ENCODE measurements at regions not wholly inside any gene's neighbourhood (a gene's known extent, or its start where the extent isn't known, plus 50 kb on each side); places are given as distances from the start of the nearest gene placed in this dataset.

DNA sequence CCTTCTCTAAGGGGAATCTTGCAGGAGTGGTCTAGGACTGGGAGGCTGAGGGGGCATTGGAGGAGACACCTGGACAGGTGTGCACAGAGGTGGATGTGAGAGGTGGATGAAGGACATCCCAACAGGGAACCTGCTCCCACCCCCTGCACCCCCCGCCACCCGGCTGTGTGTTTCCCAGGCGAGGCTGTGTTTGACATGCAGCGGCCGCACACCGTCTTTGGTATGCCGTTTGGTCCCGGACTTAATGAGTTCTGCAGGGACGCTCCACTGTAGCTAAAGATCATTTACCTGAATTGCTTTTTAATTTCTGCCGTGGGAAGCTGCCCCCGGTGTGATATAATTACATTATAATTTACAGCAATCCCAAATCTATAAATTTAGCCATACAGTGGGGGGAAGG, 87.3 kb downstream of the GLI2 start:
- ChIA-PET POLR2A (no interaction called here), CTCF (interaction anchor here (0.9 kb wide), 1 partner anchor 248 kb away, joined by 3 read pairs; no protein-coding TSS in a partner anchor)
- TF ChIP-seq, protein P1, sequence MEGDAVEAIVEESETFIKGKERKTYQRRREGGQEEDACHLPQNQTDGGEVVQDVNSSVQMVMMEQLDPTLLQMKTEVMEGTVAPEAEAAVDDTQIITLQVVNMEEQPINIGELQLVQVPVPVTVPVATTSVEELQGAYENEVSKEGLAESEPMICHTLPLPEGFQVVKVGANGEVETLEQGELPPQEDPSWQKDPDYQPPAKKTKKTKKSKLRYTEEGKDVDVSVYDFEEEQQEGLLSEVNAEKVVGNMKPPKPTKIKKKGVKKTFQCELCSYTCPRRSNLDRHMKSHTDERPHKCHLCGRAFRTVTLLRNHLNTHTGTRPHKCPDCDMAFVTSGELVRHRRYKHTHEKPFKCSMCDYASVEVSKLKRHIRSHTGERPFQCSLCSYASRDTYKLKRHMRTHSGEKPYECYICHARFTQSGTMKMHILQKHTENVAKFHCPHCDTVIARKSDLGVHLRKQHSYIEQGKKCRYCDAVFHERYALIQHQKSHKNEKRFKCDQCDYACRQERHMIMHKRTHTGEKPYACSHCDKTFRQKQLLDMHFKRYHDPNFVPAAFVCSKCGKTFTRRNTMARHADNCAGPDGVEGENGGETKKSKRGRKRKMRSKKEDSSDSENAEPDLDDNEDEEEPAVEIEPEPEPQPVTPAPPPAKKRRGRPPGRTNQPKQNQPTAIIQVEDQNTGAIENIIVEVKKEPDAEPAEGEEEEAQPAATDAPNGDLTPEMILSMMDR (IDR thresholded peaks at IDR 0.05; ENCODE audit: low read depth, low read length): no peak

DNA sequence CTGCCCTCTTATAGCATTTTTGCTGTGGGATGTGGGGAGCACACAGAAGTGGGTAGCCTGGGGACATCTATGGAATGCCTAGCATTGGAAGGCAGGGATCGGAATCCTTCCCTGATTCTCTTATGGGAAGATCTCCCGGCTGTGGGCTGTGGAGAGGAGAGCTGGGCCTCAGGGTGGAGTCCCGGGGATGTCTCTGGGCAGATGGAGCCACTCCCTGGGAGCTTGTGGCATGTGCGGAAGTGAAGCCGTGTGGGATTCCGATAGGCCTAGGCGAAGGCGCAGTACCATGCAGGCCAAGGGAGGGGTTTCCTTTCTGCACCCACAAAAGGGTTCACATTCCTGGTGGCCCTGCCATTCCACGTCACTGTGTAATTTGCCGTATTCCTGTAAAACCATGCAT, 87.9 kb downstream of the GLI2 start:
- Histone ChIP-seq H3K27me3 (ENCODE audit: control insufficient read depth, insufficient read depth, low read length) (no peaks in the 10 kb centered on the region), H3K27ac (ENCODE audit: low read depth, low read length) (no peak overlapping the region), H3K9me3 (ENCODE audit: control insufficient read depth, insufficient read depth, low read length) (no peaks in the 10 kb centered on the region), H3K4me3 (ENCODE audit: low read depth, low read length) (no peak overlapping the region)
- no peak for DNase-seq (ENCODE audit: low read depth, low spot score)
- TF ChIP-seq, protein P1 (IDR thresholded peaks at IDR 0.05; ENCODE audit: low read depth, low read length): no peak
- ChIA-PET CTCF (no interaction called here), POLR2A (no interaction called here)

More for the DNA sequence above, 87.3 kb downstream of the GLI2 start:
- Histone ChIP-seq H3K27me3 (ENCODE audit: control insufficient read depth, insufficient read depth, low read length) (no peaks in the 10 kb centered on the region), H3K4me3 (ENCODE audit: low read depth, low read length) (no peak overlapping the region), H3K27ac (ENCODE audit: low read depth, low read length) (no peak overlapping the region), H3K9me3 (ENCODE audit: control insufficient read depth, insufficient read depth, low read length) (no peaks in the 10 kb centered on the region)
- DNase-seq (ENCODE audit: low read depth, low spot score): no peak

DNA sequence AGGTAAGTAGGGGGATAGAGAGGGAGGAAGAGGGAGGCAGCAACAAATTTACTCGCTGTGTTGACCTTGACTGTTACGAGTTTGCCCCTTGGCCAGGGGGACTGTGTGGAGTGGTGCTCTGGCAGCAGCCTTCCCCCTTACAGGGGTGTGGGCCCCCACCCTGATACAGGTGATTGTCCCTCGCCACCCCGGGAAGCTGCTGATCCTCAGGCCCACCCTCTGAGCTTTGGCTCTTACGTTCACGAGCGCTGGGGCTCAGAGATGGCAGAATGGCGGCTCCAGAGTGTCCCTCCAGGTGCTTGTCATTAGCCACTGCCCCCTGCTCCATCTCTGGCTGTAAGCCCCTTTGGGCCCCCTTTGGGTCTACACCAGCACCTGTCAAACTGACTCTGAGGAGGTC, 88.6 kb downstream of the GLI2 start:
- TF ChIP-seq, protein P1 (IDR thresholded peaks at IDR 0.05; ENCODE audit: low read depth, low read length): no peak
- Histone ChIP-seq H3K27ac (ENCODE audit: low read depth, low read length) (no peak overlapping the region), H3K9me3 (ENCODE audit: control insufficient read depth, insufficient read depth, low read length) (no peaks in the 10 kb centered on the region), H3K4me3 (ENCODE audit: low read depth, low read length) (no peak overlapping the region), H3K27me3 (ENCODE audit: control insufficient read depth, insufficient read depth, low read length) (no peaks in the 10 kb centered on the region)
- DNase-seq (ENCODE audit: low read depth, low spot score): no peak
- POLR2A ChIA-PET: interaction anchor here (1.8 kb wide), 1 partner anchor 8 kb away, joined by 5 read pairs; no protein-coding TSS in a partner anchor
- CTCF ChIA-PET: no interaction called here

DNA sequence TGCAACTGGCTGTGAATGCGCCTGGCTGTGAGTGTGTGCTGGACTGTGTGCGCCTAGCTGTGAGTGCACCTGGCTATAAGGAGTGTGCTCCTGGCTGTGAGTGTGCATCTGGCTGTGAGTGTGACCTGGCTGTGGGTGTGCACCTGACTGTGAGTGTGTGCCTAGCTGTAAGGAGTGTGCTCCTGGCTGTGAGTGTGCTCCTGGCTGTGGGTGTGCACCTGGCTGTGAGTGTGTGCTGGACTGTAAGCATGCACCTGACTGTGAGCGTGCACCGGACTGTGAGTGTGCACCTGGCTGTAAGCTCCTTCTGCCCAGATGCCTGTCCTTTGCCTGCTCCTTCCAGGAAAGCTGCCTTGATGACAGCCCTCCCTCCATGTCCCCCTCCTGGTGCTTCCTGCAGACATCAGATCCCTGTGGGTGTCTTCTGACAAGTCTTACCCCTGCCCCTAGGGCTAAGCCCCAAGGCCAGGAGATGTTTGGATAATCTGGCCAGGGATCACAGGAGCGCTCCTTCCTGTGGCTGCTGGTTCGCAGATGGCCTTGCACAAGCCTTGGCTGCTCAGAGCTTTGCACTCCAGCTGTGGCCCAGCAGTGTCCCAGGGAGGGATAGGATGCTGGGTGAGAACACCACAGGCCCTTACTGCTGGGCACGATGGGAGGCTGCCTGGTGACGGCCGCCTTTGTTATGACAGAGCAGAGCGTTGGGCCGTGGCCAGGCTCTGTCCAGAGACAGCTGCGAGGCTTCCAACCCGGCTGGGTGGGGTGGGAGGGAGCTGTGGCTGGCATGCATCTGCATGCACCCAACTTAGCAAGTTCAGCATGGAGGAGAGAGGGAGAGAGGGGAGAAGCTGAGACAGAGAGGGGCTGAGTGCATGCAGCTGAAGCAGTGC, 89.9 kb downstream of the GLI2 start:
- H3K27me3 ChIP-seq (ENCODE audit: control insufficient read depth, insufficient read depth, low read length): no peaks in the 10 kb centered on the region
- peak; percentile 78 for DNase-seq (ENCODE audit: low read depth, low spot score)
- TF ChIP-seq, protein P1 (IDR thresholded peaks at IDR 0.05; ENCODE audit: low read depth, low read length): no peak
- ChIA-PET CTCF (interaction anchor here (0.6 to 0.7 kb wide), 2 partner anchors 9 to 92 kb away, joined by 3 to 4 read pairs; no protein-coding TSS in a partner anchor), POLR2A (interaction anchor here (0.6 to 2.0 kb wide), 16 partner anchors 8 to 249 kb away, joined by 3 to 18 read pairs (median 4); no protein-coding TSS in a partner anchor)
- no peaks in the 10 kb centered on the region for H3K9me3 ChIP-seq (ENCODE audit: control insufficient read depth, insufficient read depth, low read length)
- peak overlapping the region; percentile 33; the same call in 1 of the 2 replicates for H3K4me3 ChIP-seq (ENCODE audit: low read depth, low read length)
- H3K27ac ChIP-seq (ENCODE audit: low read depth, low read length): peak overlapping the region; percentile 73

DNA sequence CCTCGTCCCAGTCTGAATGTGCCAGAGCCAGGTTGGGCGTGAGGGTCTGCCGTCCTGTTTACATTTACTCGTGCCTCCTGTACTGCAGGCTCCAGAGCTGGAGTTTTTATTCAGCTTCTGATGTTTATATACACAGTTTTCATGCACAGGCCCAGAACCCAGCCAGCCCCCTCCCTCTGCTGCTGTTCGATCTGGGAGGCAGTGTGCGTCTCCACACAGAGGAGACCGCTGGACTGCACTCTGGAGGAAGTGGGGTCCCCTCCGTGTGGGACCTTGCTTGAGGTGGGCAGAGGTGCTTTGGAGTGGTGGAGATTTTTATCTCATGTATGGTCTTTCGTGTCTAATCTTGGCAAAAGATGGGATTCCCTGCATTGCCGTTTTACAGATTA, 90.6 kb downstream of the GLI2 start:
- CTCF ChIA-PET: no interaction called here
- Histone ChIP-seq H3K27ac (ENCODE audit: low read depth, low read length) (peak overlapping the region; percentile 73), H3K27me3 (ENCODE audit: control insufficient read depth, insufficient read depth, low read length) (no peaks in the 10 kb centered on the region), H3K4me3 (ENCODE audit: low read depth, low read length) (peak overlapping the region; percentile 33), H3K9me3 (ENCODE audit: control insufficient read depth, insufficient read depth, low read length) (no peaks in the 10 kb centered on the region)
- POLR2A ChIA-PET: interaction anchor here (0.6 to 2.0 kb wide), 15 partner anchors 9 to 249 kb away, joined by 3 to 18 read pairs (median 5); no protein-coding TSS in a partner anchor
- no peak for DNase-seq (ENCODE audit: low read depth, low spot score)
- TF ChIP-seq, protein P1 (IDR thresholded peaks at IDR 0.05; ENCODE audit: low read depth, low read length): no peak

All from AG04450 (cell line).